ENCODE measurements at regions not wholly inside any gene's neighbourhood (a gene's known extent, or its start where the extent isn't known, plus 50 kb on each side); places are given as distances from the start of the nearest gene placed in this dataset.
"Not testable (repeated sequence)": the region's sequence is repeated elsewhere in the genome, so short reads cannot be mapped to it uniquely, and the experiment has no call there.

DNA sequence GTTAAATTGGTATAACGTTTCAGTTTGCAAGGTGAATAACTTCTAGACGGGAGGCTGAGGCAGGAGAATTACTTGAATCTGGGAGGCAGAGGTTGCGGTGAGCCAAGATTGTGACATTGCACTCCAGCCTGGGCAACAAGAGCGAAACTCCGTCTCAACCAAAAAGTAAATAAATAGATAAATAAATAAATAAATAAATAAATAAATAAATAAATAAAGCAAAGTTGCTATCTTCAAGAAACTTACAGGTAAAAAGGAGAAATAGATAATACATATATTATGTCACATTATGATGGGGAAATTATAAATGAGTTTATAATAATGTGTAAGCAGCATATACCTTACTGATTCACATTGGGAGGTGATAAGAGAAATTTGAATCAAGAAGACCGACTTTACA lies 1966.0 kb downstream of the PCDH7 start:
- Histone ChIP-seq H3K4me3 (ENCODE audit: low read depth in 1 of 2, low read length in 2 of 2) (no peak overlapping the region), H3K9me3 (ENCODE audit: control insufficient read depth in 1 of 2, low read length in 2 of 2) (no peaks in the 10 kb centered on the region), H3K27ac (ENCODE audit: low read length) (no peak overlapping the region), H3K27me3 (ENCODE audit: low read depth, low read length) (no peaks in the 10 kb centered on the region), H3K36me3 (ENCODE audit: control insufficient read depth in 1 of 2, insufficient read depth in 2 of 2, low read length in 2 of 2) (no peaks in the 10 kb centered on the region), H3K4me1 (ENCODE audit: control insufficient read depth in 1 of 2, insufficient read depth in 2 of 2, low read length in 2 of 2) (no peaks in the 10 kb centered on the region)

DNA sequence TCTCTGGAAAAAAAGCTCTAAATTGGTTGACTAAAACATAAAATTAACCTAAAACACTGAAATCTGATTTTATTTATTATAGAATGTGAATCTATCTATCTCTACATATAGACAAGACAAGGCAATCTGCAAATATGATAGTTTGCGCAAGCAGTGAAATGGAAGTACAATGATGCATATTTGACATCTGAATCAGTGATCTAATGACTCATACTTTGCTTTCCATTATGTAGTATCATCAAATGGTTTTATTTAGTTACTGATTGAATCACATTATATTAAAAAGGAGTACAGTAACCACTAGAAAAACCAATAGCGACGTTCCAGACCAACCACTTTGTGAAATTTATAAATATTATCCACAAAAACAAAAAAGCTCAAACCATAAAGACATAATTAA lies 1969.3 kb downstream of the PCDH7 start:
- Histone ChIP-seq H3K36me3 (ENCODE audit: control insufficient read depth in 1 of 2, insufficient read depth in 2 of 2, low read length in 2 of 2) (no peaks in the 10 kb centered on the region), H3K27me3 (ENCODE audit: low read depth, low read length) (no peaks in the 10 kb centered on the region), H3K4me3 (ENCODE audit: low read depth in 1 of 2, low read length in 2 of 2) (no peak overlapping the region), H3K27ac (ENCODE audit: low read length) (no peak overlapping the region), H3K4me1 (ENCODE audit: control insufficient read depth in 1 of 2, insufficient read depth in 2 of 2, low read length in 2 of 2) (no peaks in the 10 kb centered on the region), H3K9me3 (ENCODE audit: control insufficient read depth in 1 of 2, low read length in 2 of 2) (no peaks in the 10 kb centered on the region)

DNA sequence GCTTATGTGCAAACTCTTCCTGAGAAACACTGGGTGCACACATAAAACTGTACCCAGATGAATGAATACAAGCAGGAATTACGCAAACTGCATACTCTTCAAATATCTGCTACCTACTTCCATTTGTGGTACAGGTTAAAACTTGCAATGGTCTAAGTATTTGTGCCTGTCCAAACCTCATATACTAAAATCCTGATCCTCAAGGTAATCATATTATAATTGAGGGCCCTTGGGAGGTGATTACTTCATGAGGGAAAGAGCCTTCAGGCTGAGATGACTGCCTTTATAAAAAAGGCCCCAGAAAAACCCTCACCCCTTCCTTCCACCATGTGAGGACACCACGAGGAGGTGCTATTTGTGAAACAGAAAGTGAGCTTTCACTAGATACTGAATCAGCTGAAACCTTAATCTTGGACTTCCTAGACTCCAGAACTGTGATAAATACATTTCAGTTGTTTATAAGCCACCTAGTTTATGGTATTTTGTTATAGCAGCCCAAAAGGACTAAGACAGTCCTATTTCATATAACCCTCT lies 1977.2 kb downstream of the PCDH7 start:
- Histone ChIP-seq H3K27me3 (ENCODE audit: low read depth, low read length) (no peaks in the 10 kb centered on the region), H3K27ac (ENCODE audit: low read length) (no peak overlapping the region), H3K4me1 (ENCODE audit: control insufficient read depth in 1 of 2, insufficient read depth in 2 of 2, low read length in 2 of 2) (no peaks in the 10 kb centered on the region), H3K9me3 (ENCODE audit: control insufficient read depth in 1 of 2, low read length in 2 of 2) (no peaks in the 10 kb centered on the region), H3K36me3 (ENCODE audit: control insufficient read depth in 1 of 2, insufficient read depth in 2 of 2, low read length in 2 of 2) (no peaks in the 10 kb centered on the region), H3K4me3 (ENCODE audit: low read depth in 1 of 2, low read length in 2 of 2) (no peak overlapping the region)

DNA sequence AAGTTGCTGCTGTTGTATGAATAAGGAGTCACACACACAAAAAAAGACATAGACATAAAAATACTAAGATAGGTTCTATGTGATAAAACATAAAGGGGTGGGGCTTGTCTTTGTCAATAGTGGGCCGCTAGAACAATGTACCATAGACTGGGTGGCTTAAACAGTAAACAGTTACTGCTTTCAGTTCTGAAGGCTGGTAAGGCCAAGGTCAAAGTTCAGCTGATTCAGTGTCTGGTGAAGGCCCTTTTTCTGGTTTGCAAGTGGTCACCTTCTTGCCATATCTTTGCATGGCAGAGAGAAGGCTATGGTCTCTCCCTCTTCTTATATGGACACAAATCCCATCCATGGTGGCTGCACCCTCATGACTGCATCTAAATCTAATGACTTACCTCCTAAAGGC lies 1980.7 kb downstream of the PCDH7 start:
- Histone ChIP-seq H3K4me1 (ENCODE audit: control insufficient read depth in 1 of 2, insufficient read depth in 2 of 2, low read length in 2 of 2) (no peaks in the 10 kb centered on the region), H3K4me3 (ENCODE audit: low read depth in 1 of 2, low read length in 2 of 2) (no peak overlapping the region)

DNA sequence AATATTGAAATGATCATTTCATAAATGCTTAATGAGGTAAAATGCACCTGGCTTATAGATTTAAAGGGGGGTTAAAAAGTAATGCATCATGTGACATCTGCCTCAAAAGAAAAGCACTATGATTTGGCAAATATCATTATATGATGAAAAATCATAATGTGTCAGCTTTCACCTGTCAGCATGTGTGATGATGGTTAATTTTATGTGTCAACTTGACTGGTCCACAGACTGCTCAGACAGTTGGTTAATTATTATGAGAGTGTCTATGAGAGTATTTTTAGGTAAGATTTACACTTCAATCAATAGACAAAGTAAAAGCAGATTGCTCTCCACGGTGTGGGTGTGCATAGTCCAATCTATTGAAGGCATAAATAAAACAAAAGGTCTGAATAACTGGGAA lies 1986.7 kb downstream of the PCDH7 start:
- Histone ChIP-seq H3K4me3 (ENCODE audit: low read depth in 1 of 2, low read length in 2 of 2) (no peak overlapping the region), H3K27me3 (ENCODE audit: low read depth, low read length) (no peaks in the 10 kb centered on the region), H3K36me3 (ENCODE audit: control insufficient read depth in 1 of 2, insufficient read depth in 2 of 2, low read length in 2 of 2) (no peaks in the 10 kb centered on the region), H3K9me3 (ENCODE audit: control insufficient read depth in 1 of 2, low read length in 2 of 2) (no peaks in the 10 kb centered on the region), H3K27ac (ENCODE audit: low read length) (no peak overlapping the region), H3K4me1 (ENCODE audit: control insufficient read depth in 1 of 2, insufficient read depth in 2 of 2, low read length in 2 of 2) (no peaks in the 10 kb centered on the region)

More for the DNA sequence above, 1980.7 kb downstream of the PCDH7 start:
- Histone ChIP-seq H3K27me3 (ENCODE audit: low read depth, low read length) (no peaks in the 10 kb centered on the region), H3K27ac (ENCODE audit: low read length) (no peak overlapping the region), H3K36me3 (ENCODE audit: control insufficient read depth in 1 of 2, insufficient read depth in 2 of 2, low read length in 2 of 2) (no peaks in the 10 kb centered on the region), H3K9me3 (ENCODE audit: control insufficient read depth in 1 of 2, low read length in 2 of 2) (no peaks in the 10 kb centered on the region)

DNA sequence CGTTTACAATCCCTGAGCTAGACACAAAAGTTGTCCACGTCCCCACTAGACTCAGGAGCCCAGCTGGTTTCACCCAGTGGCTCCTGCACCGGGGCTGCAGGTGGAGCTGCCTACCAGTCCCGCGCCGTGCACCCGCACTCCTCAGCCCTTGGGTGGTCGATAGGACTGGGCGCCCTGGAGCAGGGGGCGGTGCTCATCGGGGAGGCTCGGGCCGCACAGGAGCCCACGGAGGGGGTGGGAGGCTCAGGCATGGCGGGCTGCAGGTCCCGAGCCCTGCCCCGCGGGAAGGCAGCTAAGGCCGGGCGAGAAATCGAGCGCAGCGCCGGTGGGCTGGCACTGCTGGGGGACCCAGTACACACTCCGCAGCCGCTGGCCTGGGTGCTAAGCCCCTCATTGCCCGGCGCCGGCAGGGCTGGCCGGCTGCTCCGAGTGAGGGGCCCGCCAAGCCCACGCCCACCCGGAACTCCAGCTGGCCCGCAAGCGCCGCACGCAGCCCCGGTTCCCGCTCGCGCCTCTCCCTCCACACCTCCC lies 1996.0 kb downstream of the PCDH7 start:
- not testable (repeated sequence) for H3K4me3 ChIP-seq (ENCODE audit: low read depth in 1 of 2, low read length in 2 of 2); H3K4me1 ChIP-seq (ENCODE audit: control insufficient read depth in 1 of 2, insufficient read depth in 2 of 2, low read length in 2 of 2); H3K36me3 ChIP-seq (ENCODE audit: control insufficient read depth in 1 of 2, insufficient read depth in 2 of 2, low read length in 2 of 2)

DNA sequence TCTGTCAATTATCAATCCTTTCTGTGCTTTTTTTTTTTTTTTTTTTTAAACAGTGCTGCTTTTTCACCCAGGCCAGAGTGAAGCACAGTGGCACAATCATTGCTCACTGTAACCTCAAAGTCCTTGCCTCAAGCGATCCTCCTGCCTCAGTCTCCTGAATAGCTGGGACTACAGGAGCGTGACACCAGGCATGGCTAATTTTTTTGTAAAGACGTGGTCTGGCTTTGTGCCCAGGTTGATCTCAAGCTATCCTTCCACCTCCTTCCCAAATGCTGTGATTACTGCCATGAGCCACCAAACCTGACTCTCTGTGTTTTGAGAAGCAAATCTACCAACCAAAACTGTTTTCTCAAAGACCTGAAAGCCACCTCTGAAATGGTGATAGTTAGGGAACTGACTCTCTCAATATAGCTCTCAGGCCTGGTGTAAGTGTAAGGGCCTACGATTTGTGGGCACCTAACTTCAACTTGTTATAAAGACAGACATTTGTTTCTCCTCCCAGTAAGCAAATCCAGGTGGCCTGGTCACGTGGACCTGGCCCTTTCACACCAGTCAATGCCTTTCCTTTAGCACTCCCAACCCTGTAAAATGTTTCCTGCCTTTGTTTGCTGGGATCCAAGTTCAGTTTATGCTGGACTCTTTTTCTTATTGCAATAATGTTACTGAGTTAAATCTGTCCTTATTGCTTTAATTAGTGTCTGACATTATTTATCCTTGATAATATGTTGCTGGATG lies 2015.9 kb downstream of the PCDH7 start:
- Histone ChIP-seq H3K27ac (ENCODE audit: low read length) (no peak overlapping the region), H3K36me3 (ENCODE audit: control insufficient read depth in 1 of 2, insufficient read depth in 2 of 2, low read length in 2 of 2) (no peaks in the 10 kb centered on the region), H3K9me3 (ENCODE audit: control insufficient read depth in 1 of 2, low read length in 2 of 2) (no peaks in the 10 kb centered on the region), H3K4me1 (ENCODE audit: control insufficient read depth in 1 of 2, insufficient read depth in 2 of 2, low read length in 2 of 2) (no peaks in the 10 kb centered on the region), H3K27me3 (ENCODE audit: low read depth, low read length) (no peaks in the 10 kb centered on the region), H3K4me3 (ENCODE audit: low read depth in 1 of 2, low read length in 2 of 2) (no peak overlapping the region)

More for the DNA sequence above, 1996.0 kb downstream of the PCDH7 start:
- not testable (repeated sequence) for H3K27me3 ChIP-seq (ENCODE audit: low read depth, low read length); H3K27ac ChIP-seq (ENCODE audit: low read length); H3K9me3 ChIP-seq (ENCODE audit: control insufficient read depth in 1 of 2, low read length in 2 of 2)

DNA sequence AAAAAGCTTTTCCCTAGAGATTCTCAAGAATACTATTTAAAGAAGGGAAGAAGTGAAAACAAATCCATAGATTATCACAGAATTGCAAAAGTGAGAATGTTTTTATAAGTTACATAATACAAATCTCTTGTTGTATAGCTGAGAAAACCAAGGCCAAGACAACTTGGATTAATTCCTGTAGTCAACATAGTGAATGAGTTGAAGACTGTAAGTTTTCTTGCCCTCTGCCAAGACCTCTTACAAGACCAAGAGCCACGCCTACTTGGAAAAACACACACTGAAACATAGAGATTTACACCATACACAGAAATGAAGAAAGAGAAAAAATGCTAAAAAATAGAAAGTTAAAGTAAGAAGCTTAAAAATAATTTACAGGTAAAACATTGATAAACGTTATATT lies 2024.0 kb downstream of the PCDH7 start:
- Histone ChIP-seq H3K4me3 (ENCODE audit: low read depth in 1 of 2, low read length in 2 of 2) (no peak overlapping the region), H3K9me3 (ENCODE audit: control insufficient read depth in 1 of 2, low read length in 2 of 2) (no peaks in the 10 kb centered on the region), H3K27me3 (ENCODE audit: low read depth, low read length) (no peaks in the 10 kb centered on the region), H3K27ac (ENCODE audit: low read length) (no peak overlapping the region), H3K4me1 (ENCODE audit: control insufficient read depth in 1 of 2, insufficient read depth in 2 of 2, low read length in 2 of 2) (no peaks in the 10 kb centered on the region), H3K36me3 (ENCODE audit: control insufficient read depth in 1 of 2, insufficient read depth in 2 of 2, low read length in 2 of 2) (no peaks in the 10 kb centered on the region)

DNA sequence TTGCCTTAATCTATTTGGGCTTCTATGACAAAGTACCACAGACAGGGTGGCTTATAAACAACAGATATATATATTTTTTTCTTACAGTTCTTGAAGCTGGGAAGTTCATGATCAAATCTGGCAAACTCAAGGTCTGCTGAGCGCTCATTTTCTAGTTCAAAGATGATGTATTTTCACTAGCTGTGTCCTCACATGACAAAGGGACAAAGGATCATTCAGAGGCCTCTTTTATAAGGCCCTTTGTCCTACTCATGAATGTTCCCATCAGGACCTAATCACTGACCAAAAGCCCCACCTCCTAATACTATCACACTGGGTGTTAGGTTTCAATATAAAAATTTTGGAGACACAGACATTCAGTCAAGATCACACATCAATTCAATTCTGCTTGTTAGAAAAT lies 2025.2 kb downstream of the PCDH7 start:
- H3K36me3 ChIP-seq (ENCODE audit: control insufficient read depth in 1 of 2, insufficient read depth in 2 of 2, low read length in 2 of 2) = no peaks in the 10 kb centered on the region
- no peaks in the 10 kb centered on the region for H3K27me3 ChIP-seq (ENCODE audit: low read depth, low read length)

DNA sequence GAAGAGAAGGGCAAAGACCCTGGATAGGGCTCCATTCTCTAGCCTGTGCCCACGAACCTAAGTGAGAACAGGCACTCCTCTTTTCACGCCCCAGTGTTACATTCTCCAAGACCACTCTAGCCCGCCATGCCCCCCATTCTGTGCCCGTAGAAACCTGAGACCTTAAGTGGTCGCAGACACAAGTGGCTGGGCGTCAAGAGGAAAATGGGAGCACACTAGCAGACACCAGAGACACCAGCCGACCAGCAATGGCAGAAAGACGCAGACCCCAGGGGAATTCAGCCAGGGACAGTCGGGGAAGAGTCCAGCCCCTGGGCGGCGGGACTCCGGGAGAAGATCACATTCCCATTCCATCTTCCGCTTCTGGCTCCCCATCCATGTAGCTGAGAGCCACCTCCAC lies 2027.9 kb downstream of the PCDH7 start:
- H3K9me3 ChIP-seq (ENCODE audit: control insufficient read depth in 1 of 2, low read length in 2 of 2) = no peaks in the 10 kb centered on the region
- H3K4me1 ChIP-seq (ENCODE audit: control insufficient read depth in 1 of 2, insufficient read depth in 2 of 2, low read length in 2 of 2) = no peaks in the 10 kb centered on the region
- H3K27me3 ChIP-seq (ENCODE audit: low read depth, low read length) = no peaks in the 10 kb centered on the region
- H3K36me3 ChIP-seq (ENCODE audit: control insufficient read depth in 1 of 2, insufficient read depth in 2 of 2, low read length in 2 of 2) = no peaks in the 10 kb centered on the region
- H3K4me3 ChIP-seq (ENCODE audit: low read depth in 1 of 2, low read length in 2 of 2) = no peak overlapping the region
- H3K27ac ChIP-seq (ENCODE audit: low read length) = no peak overlapping the region

More for the DNA sequence above, 2025.2 kb downstream of the PCDH7 start:
- H3K4me3 ChIP-seq (ENCODE audit: low read depth in 1 of 2, low read length in 2 of 2) = no peak overlapping the region
- H3K9me3 ChIP-seq (ENCODE audit: control insufficient read depth in 1 of 2, low read length in 2 of 2) = no peaks in the 10 kb centered on the region
- H3K27ac ChIP-seq (ENCODE audit: low read length) = no peak overlapping the region
- no peaks in the 10 kb centered on the region for H3K4me1 ChIP-seq (ENCODE audit: control insufficient read depth in 1 of 2, insufficient read depth in 2 of 2, low read length in 2 of 2)

DNA sequence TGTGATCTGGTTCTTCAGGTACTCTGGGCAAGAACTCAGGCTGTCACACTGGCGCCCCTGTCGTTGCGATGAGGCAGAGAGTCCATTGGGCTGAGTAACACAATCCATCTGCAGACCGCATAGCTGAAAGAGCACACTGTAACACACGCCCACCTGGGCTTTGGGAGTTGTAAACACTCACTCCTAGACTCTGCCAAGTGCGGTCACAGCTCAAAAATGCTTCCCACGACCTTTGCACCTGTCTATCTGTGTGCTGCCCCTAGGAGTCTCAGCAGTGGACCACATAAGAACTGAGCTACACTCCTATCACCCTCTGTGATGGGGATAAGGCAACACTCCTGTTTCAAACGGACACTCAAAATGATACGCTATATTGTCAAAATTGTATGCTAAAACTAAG lies 2028.3 kb downstream of the PCDH7 start:
- Histone ChIP-seq H3K4me3 (ENCODE audit: low read depth in 1 of 2, low read length in 2 of 2) (no peak overlapping the region), H3K27me3 (ENCODE audit: low read depth, low read length) (no peaks in the 10 kb centered on the region), H3K36me3 (ENCODE audit: control insufficient read depth in 1 of 2, insufficient read depth in 2 of 2, low read length in 2 of 2) (no peaks in the 10 kb centered on the region), H3K9me3 (ENCODE audit: control insufficient read depth in 1 of 2, low read length in 2 of 2) (no peaks in the 10 kb centered on the region), H3K27ac (ENCODE audit: low read length) (no peak overlapping the region), H3K4me1 (ENCODE audit: control insufficient read depth in 1 of 2, insufficient read depth in 2 of 2, low read length in 2 of 2) (no peaks in the 10 kb centered on the region)

DNA sequence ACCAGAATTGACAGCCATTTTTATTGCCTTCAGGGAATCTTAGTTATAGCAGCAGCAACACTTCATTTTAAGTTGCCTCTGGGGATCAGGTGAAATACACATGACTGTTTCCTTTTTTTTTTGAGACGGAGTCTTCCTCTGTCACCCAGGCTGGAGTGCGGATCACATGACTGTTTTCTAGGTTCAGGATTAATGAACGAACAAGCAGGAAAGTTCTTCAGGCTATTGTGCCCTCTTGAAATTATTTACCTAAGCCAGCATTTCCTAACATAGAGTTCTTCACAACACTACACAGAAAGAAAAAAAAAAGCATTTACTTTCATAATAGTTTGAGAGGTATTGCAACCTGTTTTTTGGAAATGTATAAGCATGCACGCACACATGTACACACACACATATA lies 2032.8 kb downstream of the PCDH7 start:
- Histone ChIP-seq H3K4me3 (ENCODE audit: low read depth in 1 of 2, low read length in 2 of 2) (no peak overlapping the region), H3K9me3 (ENCODE audit: control insufficient read depth in 1 of 2, low read length in 2 of 2) (no peaks in the 10 kb centered on the region)

More for the DNA sequence above, 2032.8 kb downstream of the PCDH7 start:
- no peaks in the 10 kb centered on the region for H3K4me1 ChIP-seq (ENCODE audit: control insufficient read depth in 1 of 2, insufficient read depth in 2 of 2, low read length in 2 of 2)
- no peak overlapping the region for H3K27ac ChIP-seq (ENCODE audit: low read length)
- H3K27me3 ChIP-seq (ENCODE audit: low read depth, low read length) = no peaks in the 10 kb centered on the region
- H3K36me3 ChIP-seq (ENCODE audit: control insufficient read depth in 1 of 2, insufficient read depth in 2 of 2, low read length in 2 of 2) = no peaks in the 10 kb centered on the region
